K562 (cell line): ENCODE measurements at regions not wholly inside any gene's neighbourhood (a gene's known extent, or its start where the extent isn't known, plus 50 kb on each side); places are given as distances from the start of the nearest gene placed in this dataset.

Experiments
- ATAC-seq: fragments of 200-7000 bp; cut with Tn5 transposase; 3 replicates; pipeline ENCODE4 v1.9.1; 2020; ENCODE audit warnings: moderate library complexity
- BruUV-seq: library from RNA; stranded (reverse); fragments of 400-500 nt; replicated peaks from 2 replicates; lab custom pipeline; 2021; lab: Mats Ljungman, UMichigan
- CTCF ChIA-PET: fragments of 300-600 bp; formaldehyde crosslinking; extraction: SDS; loops from one replicate; lab custom pipeline; 2021; ENCODE audit warnings: low intra/inter-chr PET ratio; lab: Yijun Ruan, JAX
- POLR2A ChIA-PET: fragments of 300-600, 350-650 bp; sonication (Branson Sonifier 250); formaldehyde crosslinking; extraction: SDS; loops from one replicate; lab custom pipeline; 2021; ENCODE audit warnings: antibody characterized with exemption, inconsistent platforms; lab: Yijun Ruan, JAX
- DNase-seq, 4 experiments: peaks; one replicate each; pipeline versions ENCODE4 v3.0.0 to v3.0.0-alpha.2; 2011 to 2018; ENCODE audit warnings: low spot score in 3 of 4, mixed read lengths in 3 of 4; ENCODE audit errors: extremely low read depth in 1 of 4
- FAIRE-seq: peaks from 2 replicates; lab custom pipeline; 2011; peaks lifted over from hg19 to GRCh38; lab: Jason Lieb, UNC
- H2AFZ ChIP-seq: 2 replicates; pipeline ENCODE4 v1.6.0; 2011; ENCODE audit warnings: low read depth, low read length, control low read depth, inconsistent platforms
- H3K27ac ChIP-seq: fragments of 200-600 bp; 3 replicates; pipeline ENCODE4 v1.8.0; 2011; ENCODE audit warnings: low read depth, mild to moderate bottlenecking, control low read depth, inconsistent platforms, low read length, moderate library complexity, mixed read lengths; ENCODE audit errors: extremely low read depth
- H3K27me3 ChIP-seq, 2 experiments: fragments of 300-600 bp in 1 of 2; 2 replicates in 1 of 2; 3 replicates in 1 of 2; pipeline versions ENCODE4 v1.6.0 to v1.8.0; 2011; ENCODE audit warnings: inconsistent platforms in 2 of 2, low read length in 2 of 2, mild to moderate bottlenecking in 1 of 2, mixed read lengths in 1 of 2, moderate library complexity in 1 of 2; ENCODE audit not compliant: control insufficient read depth in 2 of 2, insufficient read depth in 2 of 2
- H3K36me3 ChIP-seq: fragments of 300-600 bp; 3 replicates; pipeline ENCODE4 v1.8.0; 2011; ENCODE audit warnings: mild to moderate bottlenecking, low read length, inconsistent platforms; ENCODE audit not compliant: control insufficient read depth, insufficient read depth
- H3K4me1 ChIP-seq, 2 experiments: fragments of 200-600 bp in 1 of 2; replicated peaks in 1 of 2; 2 replicates in 1 of 2; 3 replicates in 1 of 2; pipeline versions ENCODE4 v1.5.1 to v1.8.0; 2011; ENCODE audit warnings: inconsistent platforms in 2 of 2, low read length in 2 of 2, mild to moderate bottlenecking in 1 of 2, mixed read lengths in 1 of 2, moderate library complexity in 1 of 2; ENCODE audit not compliant: control insufficient read depth in 2 of 2, insufficient read depth in 2 of 2
- H3K4me2 ChIP-seq: 2 replicates; pipeline ENCODE4 v1.6.1; 2011; ENCODE audit warnings: low read length, control low read depth, inconsistent platforms, mixed read lengths; ENCODE audit not compliant: insufficient read depth
- H3K4me3 ChIP-seq: fragments of 200-600 bp; sonication (generic), shearing (Covaris generic); 2 replicates; pipeline ENCODE4 v1.5.1; 2016; ENCODE audit warnings: control low read depth, inconsistent platforms
- H3K79me2 ChIP-seq: fragments of 200-600 bp; 3 replicates; pipeline ENCODE4 v1.8.0; 2011; ENCODE audit warnings: low read length, inconsistent platforms; ENCODE audit not compliant: control insufficient read depth, insufficient read depth
- H3K9ac ChIP-seq, 2 experiments: 2 replicates each; pipeline versions ENCODE4 v1.6.0 to v1.6.1; 2011; ENCODE audit warnings: low read depth in 2 of 2, low read length in 2 of 2, control low read depth in 1 of 2, inconsistent platforms in 1 of 2, mild to moderate bottlenecking in 1 of 2, mixed read lengths in 1 of 2; ENCODE audit not compliant: insufficient read depth in 1 of 2
- H3K9me1 ChIP-seq: one replicate; pipeline ENCODE4 v1.6.0; 2011; ENCODE audit warnings: inconsistent platforms, mild to moderate bottlenecking, low read length, moderate library complexity; ENCODE audit not compliant: control insufficient read depth, insufficient read depth
- H3K9me3 ChIP-seq: replicated peaks from 2 replicates; pipeline ENCODE4 v1.5.1; 2011; ENCODE audit warnings: low read depth, low read length, inconsistent platforms; ENCODE audit not compliant: control insufficient read depth, insufficient read depth
- H4K20me1 ChIP-seq: replicated peaks from 2 replicates; pipeline ENCODE4 v1.6.1; 2011; ENCODE audit warnings: low read length, inconsistent platforms, mixed read lengths; ENCODE audit not compliant: control insufficient read depth, insufficient read depth
- ARID2 ChIP-seq: fragments of 450-650 bp; IDR thresholded peaks from 2 replicates; pipeline ENCODE4 v1.6.1; 2017; ENCODE audit warnings: antibody characterized with exemption, mild to moderate bottlenecking
- CREM ChIP-seq: IDR thresholded peaks from 2 replicates; pipeline ENCODE4 v1.6.1; 2014; ENCODE audit warnings: antibody characterized with exemption, low read depth
- E2F8 ChIP-seq: fragments of 450-650 bp; IDR thresholded peaks from 2 replicates; pipeline ENCODE4 v1.7.1; 2018; ENCODE audit warnings: mild to moderate bottlenecking, low read depth; ENCODE audit not compliant: partially characterized antibody
- KAT8 ChIP-seq: fragments of 450-650 bp; IDR thresholded peaks from 2 replicates; pipeline ENCODE4 v1.6.1; 2016; ENCODE audit warnings: low read depth, mild to moderate bottlenecking
- MBD2 ChIP-seq: sonication (generic); IDR thresholded peaks from 2 replicates; pipeline ENCODE4 v1.6.1; 2016; ENCODE audit warnings: low read depth, borderline replicate concordance
- PHF20 ChIP-seq: fragments of 450-650 bp; IDR thresholded peaks from 2 replicates; pipeline ENCODE4 v1.6.1; 2018; ENCODE audit not compliant: partially characterized antibody
- ZBTB49 ChIP-seq: sonication (generic); formaldehyde crosslinking; IDR thresholded peaks from 2 replicates; pipeline ENCODE4 v1.8.0; 2022; ENCODE audit warnings: missing genetic modification reagents, mild to moderate bottlenecking, borderline replicate concordance
- ZNF655 ChIP-seq: fragments of 250-450 bp; sonication (Bioruptor Pico); IDR thresholded peaks from 2 replicates; pipeline ENCODE4 v1.5.0; 2021
- ZNF695 ChIP-seq: fragments of 450-650 bp; formaldehyde crosslinking; IDR thresholded peaks from 2 replicates; pipeline ENCODE4 v1.4.0; 2020; ENCODE audit warnings: mild to moderate bottlenecking, moderate library complexity
- ZNF696 ChIP-seq: fragments of 250-450 bp; sonication (Bioruptor Pico); conservative IDR thresholded peaks from 2 replicates; pipeline ENCODE4 v1.4.0; 2020; ENCODE audit warnings: mild to moderate bottlenecking, moderate library complexity
- whole genome bisulfite sequencing: fragments of 100-300 bp; shearing (Covaris generic); methylation state at CpG from one replicate; pipeline ENCODE4 v1.1.6; 2016; ENCODE audit warnings: low coverage, mixed read lengths; ENCODE audit not compliant: insufficient coverage; ENCODE audit errors: missing lambda C conversion rate; 5-methylcytosine and 5-hydroxymethylcytosine counted together
- in situ Hi-C: fragments of 300-500 bp; cut with MboI; formaldehyde crosslinking; loops from 4 replicates; pipeline ENCODE4 v1.15.0; 2018; ENCODE audit warnings: inconsistent platforms, mixed read lengths
- intact Hi-C: fragments of 100-400 bp; cut with micrococcal nuclease; formaldehyde crosslinking; loops from 2 replicates; pipeline ENCODE4 v1.14.2; 2022

- Histone ChIP-seq H3K27ac (no peak overlapping the region), H3K9ac (no peak overlapping the region), H3K4me1 (no peaks in the 10 kb centered on the region), H3K79me2 (no peaks in the 10 kb centered on the region), H2AFZ (no peak overlapping the region), H3K4me2 (no peak overlapping the region), H3K36me3 (no peaks in the 10 kb centered on the region), H3K9me3 (no peaks in the 10 kb centered on the region), H4K20me1 (no peaks in the 10 kb centered on the region), H3K4me3 (no peak overlapping the region), H3K9me1 (no peaks in the 10 kb centered on the region), H3K27me3 (no peaks in the 10 kb centered on the region)
- ATAC-seq (no peak), FAIRE-seq (no peak), DNase-seq (no peak)
- POLR2A ChIA-PET: no interaction called here
- intact Hi-C loops (no loop called here), in situ Hi-C loops (no loop called here)
- no TSS peak for BruUV-seq
- CTCF ChIA-PET: no interaction called here
- 4% methylated on average over 3 of the region's 3 CpGs for WGBS
- TF ChIP-seq ARID2: no peak
- no peak for TF ChIP-seq CREM
- no peak for TF ChIP-seq ZNF696 (CRISPR knock-in tag)
- TF ChIP-seq E2F8: no peak
- no peak for TF ChIP-seq PHF20
- no peak for TF ChIP-seq ZNF655 (CRISPR knock-in tag)
- no peak for TF ChIP-seq MBD2
- TF ChIP-seq ZBTB49: no peak
- TF ChIP-seq KAT8: no peak
- no peak for TF ChIP-seq ZNF695 (CRISPR knock-in tag)
These were observed 189.0 kb downstream of the LYPLAL1 start for GRCh38 chr1:219362702-219363101.
